ENCODE measurements at regions not wholly inside any gene's neighbourhood (a gene's known extent, or its start where the extent isn't known, plus 50 kb on each side); places are given as distances from the start of the nearest gene placed in this dataset.

DNA sequence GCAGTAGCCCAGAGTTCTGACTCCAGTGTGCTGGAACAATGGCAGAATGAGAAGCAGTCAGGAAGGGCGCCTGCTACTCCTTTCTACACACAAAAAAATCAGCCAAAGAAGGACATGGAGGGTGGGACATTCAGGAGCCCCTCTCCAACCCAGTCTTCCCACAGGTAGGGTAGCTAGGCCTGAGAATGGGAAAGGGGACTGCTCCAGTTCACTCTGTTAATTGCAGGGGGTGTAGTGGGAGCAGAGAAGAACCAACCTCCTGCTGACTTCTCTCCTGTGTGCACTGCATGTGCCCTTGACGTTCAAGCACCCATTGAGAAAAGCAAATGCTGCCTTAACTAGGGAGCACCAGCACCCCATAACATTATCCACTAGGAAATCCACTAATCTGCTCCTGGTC is 119.1 kb upstream of the IRX6 start:
- Histone ChIP-seq H3K27me3 (replicated peaks) (no peaks in the 10 kb centered on the region), H3K27ac (no peak overlapping the region), H3K36me3 (replicated peaks) (no peaks in the 10 kb centered on the region), H3K4me3 (ENCODE audit: low read depth, low read length) (no peak overlapping the region)
- no peak for TF ChIP-seq CTCF (IDR thresholded peaks at IDR 0.05; ENCODE audit: low read depth, low read length, missing control alignments)
- no peak for DNase-seq
- in situ Hi-C loops (cut with HindIII; ENCODE audit: low pct_ligation_motif_present, low sequenced_read_pairs), result no loop called here

DNA sequence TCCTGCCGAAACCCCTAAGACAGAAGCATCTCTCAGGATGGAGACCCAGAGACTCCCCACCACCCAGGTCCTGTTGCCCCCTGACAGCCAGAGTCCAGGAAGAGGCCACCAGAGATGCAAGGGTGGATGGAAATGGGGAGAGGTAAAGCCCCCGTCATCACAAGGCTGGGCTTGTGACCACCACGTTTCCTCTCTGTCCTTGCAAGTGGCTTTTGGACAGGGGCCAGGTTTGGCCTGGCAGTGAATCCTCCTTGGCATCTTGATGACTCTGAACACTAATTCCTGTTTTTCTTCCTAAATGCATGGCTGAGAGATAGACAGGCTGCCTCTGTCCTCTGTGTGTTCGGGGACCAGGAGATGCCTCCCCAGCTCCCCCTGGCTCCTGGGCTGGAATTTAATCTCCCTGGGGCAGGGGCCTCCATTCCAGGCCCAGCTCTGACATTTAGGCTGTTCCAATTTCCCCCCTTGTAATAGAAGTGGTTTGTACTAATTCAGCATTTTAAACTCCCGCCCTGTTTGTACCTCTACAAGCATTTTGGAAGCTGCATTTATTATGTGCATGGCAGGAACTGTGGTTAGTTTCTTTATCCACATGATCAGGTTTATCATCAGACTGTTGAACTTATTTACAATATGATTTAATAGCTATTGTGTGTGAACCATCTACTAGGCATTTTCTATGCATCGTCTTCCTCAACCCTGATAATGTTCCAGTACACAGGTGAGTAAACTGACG is 116.1 kb upstream of the IRX6 start:
- Histone ChIP-seq H3K4me3 (ENCODE audit: low read depth, low read length) (no peak overlapping the region), H3K36me3 (replicated peaks) (no peaks in the 10 kb centered on the region), H3K27ac (no peak overlapping the region), H3K27me3 (replicated peaks) (no peaks in the 10 kb centered on the region)
- in situ Hi-C loops (cut with HindIII; ENCODE audit: low pct_ligation_motif_present, low sequenced_read_pairs), result no loop called here
- no peak for TF ChIP-seq CTCF (IDR thresholded peaks at IDR 0.05; ENCODE audit: low read depth, low read length, missing control alignments)
- no peak for DNase-seq

- Histone ChIP-seq H3K4me3 (ENCODE audit: low read depth, low read length) (no peak overlapping the region), H3K27ac (no peak overlapping the region), H3K36me3 (replicated peaks) (no peaks in the 10 kb centered on the region), H3K27me3 (replicated peaks) (no peaks in the 10 kb centered on the region)
- in situ Hi-C loops (cut with HindIII; ENCODE audit: low pct_ligation_motif_present, low sequenced_read_pairs), result no loop called here
- TF ChIP-seq CTCF (IDR thresholded peaks at IDR 0.05; ENCODE audit: low read depth, low read length, missing control alignments), result no peak
- no peak for DNase-seq
Measured at GRCh38 chr16:55209626-55210025, 114.4 kb upstream of the IRX6 start.

DNA sequence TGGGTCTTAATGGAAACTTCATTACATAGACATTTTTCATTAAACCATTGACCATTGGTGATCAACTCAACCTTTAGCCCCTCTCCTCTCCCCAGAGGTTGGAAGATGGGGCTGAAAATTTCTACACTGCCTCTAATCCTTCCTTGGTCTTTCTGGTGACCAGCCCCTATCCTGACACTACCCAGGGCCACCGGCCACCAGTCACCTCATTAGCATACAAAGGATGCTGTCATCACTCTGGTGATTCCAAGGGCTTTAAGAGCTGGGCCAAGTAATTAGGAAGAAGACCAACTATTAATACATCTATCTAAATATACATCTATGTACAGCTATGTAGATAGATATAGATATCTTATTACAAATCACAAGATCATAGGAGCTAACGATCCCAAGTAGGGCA is 111.2 kb upstream of the IRX6 start:
- Histone ChIP-seq H3K27me3 (replicated peaks) (no peaks in the 10 kb centered on the region), H3K36me3 (replicated peaks) (no peaks in the 10 kb centered on the region), H3K4me3 (ENCODE audit: low read depth, low read length) (no peak overlapping the region), H3K27ac (no peak overlapping the region)
- no peak for TF ChIP-seq CTCF (IDR thresholded peaks at IDR 0.05; ENCODE audit: low read depth, low read length, missing control alignments)
- in situ Hi-C loops (cut with HindIII; ENCODE audit: low pct_ligation_motif_present, low sequenced_read_pairs), result no loop called here
- no peak for DNase-seq

- Histone ChIP-seq H3K4me3 (ENCODE audit: low read depth, low read length) (no peak overlapping the region), H3K27me3 (replicated peaks) (no peaks in the 10 kb centered on the region), H3K27ac (no peak overlapping the region), H3K36me3 (replicated peaks) (no peaks in the 10 kb centered on the region)
- in situ Hi-C loops (cut with HindIII; ENCODE audit: low pct_ligation_motif_present, low sequenced_read_pairs), result no loop called here
- TF ChIP-seq CTCF (IDR thresholded peaks at IDR 0.05; ENCODE audit: low read depth, low read length, missing control alignments), result no peak
- no peak for DNase-seq
Measured at GRCh38 chr16:55214412-55214811, 109.6 kb upstream of the IRX6 start.

- Histone ChIP-seq H3K27ac (no peak overlapping the region), H3K4me3 (ENCODE audit: low read depth, low read length) (no peak overlapping the region), H3K27me3 (replicated peaks) (no peaks in the 10 kb centered on the region), H3K36me3 (replicated peaks) (no peaks in the 10 kb centered on the region)
- in situ Hi-C loops (cut with HindIII; ENCODE audit: low pct_ligation_motif_present, low sequenced_read_pairs), result no loop called here
- TF ChIP-seq CTCF (IDR thresholded peaks at IDR 0.05; ENCODE audit: low read depth, low read length, missing control alignments), result no peak
- no peak for DNase-seq
Measured at GRCh38 chr16:55214974-55215494, 109.0 kb upstream of the IRX6 start.

Data from brain microvascular endothelial cell (primary cell).